HFF-Myc (cell line): ENCODE measurements at regions not wholly inside any gene's neighbourhood (a gene's known extent, or its start where the extent isn't known, plus 50 kb on each side); places are given as distances from the start of the nearest gene placed in this dataset.

ENCODE experiments used
- DNase-seq: peaks from one replicate; pipeline ENCODE4 v3.0.0-alpha.2; 2011; ENCODE audit warnings: low read depth; ENCODE audit errors: extremely low read depth
- H3K4me3 ChIP-seq: replicated peaks from 2 replicates; pipeline ENCODE4 v1.5.1; 2011; ENCODE audit warnings: low read depth, mild to moderate bottlenecking, control low read depth, low read length
- CTCF ChIP-seq: IDR thresholded peaks from 2 replicates; pipeline ENCODE4 v1.5.1; 2012; ENCODE audit warnings: mild to moderate bottlenecking, low read depth, low read length, control low read depth; ENCODE audit errors: missing control alignments

- DNase-seq: no peak
- TF ChIP-seq CTCF: no peak
- H3K4me3 ChIP-seq: no peak overlapping the region
Observed at GRCh38 chr7:121475806-121476205, 79.7 kb upstream of the FAM3C start.

- DNase-seq: no peak
- H3K4me3 ChIP-seq: no peak overlapping the region
- no peak for TF ChIP-seq CTCF
Observed at GRCh38 chr7:121474301-121474673, 78.2 kb upstream of the FAM3C start.

- no peak for DNase-seq
- no peak overlapping the region for H3K4me3 ChIP-seq
- TF ChIP-seq CTCF: no peak
Observed at GRCh38 chr7:121473645-121474300, 77.7 kb upstream of the FAM3C start.

- no peak overlapping the region for H3K4me3 ChIP-seq
- no peak for DNase-seq
- TF ChIP-seq CTCF: no peak
Observed at GRCh38 chr7:121466455-121466854, 70.3 kb upstream of the FAM3C start.

GRCh38 chr7:121459148-121459547 lies 63.0 kb upstream of the FAM3C start:
- no peak overlapping the region for H3K4me3 ChIP-seq
- no peak for TF ChIP-seq CTCF
- DNase-seq: no peak

GRCh38 chr7:121456785-121457359 lies 60.8 kb upstream of the FAM3C start:
- H3K4me3 ChIP-seq: no peak overlapping the region
- no peak for DNase-seq
- no peak for TF ChIP-seq CTCF

- DNase-seq: no peak
- TF ChIP-seq CTCF: no peak
- no peak overlapping the region for H3K4me3 ChIP-seq
Observed at GRCh38 chr7:121456015-121456414, 59.9 kb upstream of the FAM3C start.
